Tibial nerve (tissue), 3 donors: ENCODE measurements at regions not wholly inside any gene's neighbourhood (a gene's known extent, or its start where the extent isn't known, plus 50 kb on each side); places are given as distances from the start of the nearest gene placed in this dataset.

Experiments
- CTCF ChIP-seq, 5 experiments: fragments of 200-600 bp in 3 of 5; fragments of 450-650 bp in 2 of 5; sonication (generic) in 3 of 5; IDR thresholded peaks; one replicate each; pipeline ENCODE4 v1.5.1; 2016 to 2019; ENCODE audit warnings: antibody characterized with exemption in 5 of 5, mild to moderate bottlenecking in 3 of 5, moderate library complexity in 2 of 5
- POLR2A ChIP-seq, 2 donors: fragments of 450-650 bp; IDR thresholded peaks; one replicate each; pipeline ENCODE4 v1.6.1; 2017; ENCODE audit warnings: antibody characterized with exemption in 2 of 2, mild to moderate bottlenecking in 2 of 2, moderate library complexity in 2 of 2

DNA sequence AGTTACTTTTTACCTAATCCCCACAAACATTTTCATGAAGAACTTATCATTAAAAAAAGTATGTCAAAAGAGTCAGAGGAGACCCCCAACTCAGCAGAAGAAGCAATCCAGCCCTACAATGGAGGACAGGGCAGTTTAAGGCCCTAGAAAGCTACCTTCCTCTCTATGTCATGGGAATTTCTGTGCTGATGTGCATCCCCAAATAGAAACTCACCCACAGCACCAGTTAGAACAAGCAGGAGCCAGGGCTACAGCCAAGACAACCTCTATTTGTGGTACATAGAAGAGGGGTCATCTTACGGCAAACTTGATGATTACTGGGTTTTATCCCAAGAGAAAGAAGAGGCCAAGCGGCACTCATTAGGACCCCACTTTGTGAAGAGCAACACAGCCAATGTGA, 160.9 kb upstream of the CCDC150 start:
- TF ChIP-seq CTCF (IDR thresholded peaks at IDR 0.05), result no peak
- no peak for TF ChIP-seq POLR2A (IDR thresholded peaks at IDR 0.05)
